HEK293 (cell line): ENCODE measurements at regions not wholly inside any gene's neighbourhood (a gene's known extent, or its start where the extent isn't known, plus 50 kb on each side); places are given as distances from the start of the nearest gene placed in this dataset.

Source experiments
- CTCF ChIA-PET: fragments of 350-600 bp; formaldehyde crosslinking; extraction: SDS; loops from one replicate; lab custom pipeline; 2021; ENCODE audit warnings: antibody characterized with exemption; lab: Yijun Ruan, JAX
- POLR2A ChIA-PET: fragments of 300-600 bp; formaldehyde crosslinking; extraction: SDS; loops from one replicate; lab custom pipeline; 2020; ENCODE audit warnings: antibody characterized with exemption, inconsistent platforms; lab: Yijun Ruan, JAX
- H3K27ac ChIP-seq: fragments of 200-500 bp; sonication (Bioruptor generic); 2 replicates; pipeline ENCODE4 v1.5.1; 2014; ENCODE audit warnings: low read depth, low read length, control low read depth, inconsistent platforms; ENCODE audit errors: extremely low read depth
- H3K36me3 ChIP-seq, 2 experiments: fragments of 200-500 bp in 1 of 2; sonication (Bioruptor generic) in 1 of 2; 1 replicate in 1 of 2; 2 replicates in 1 of 2; pipeline ENCODE4 v1.5.1; 2014 to 2017; ENCODE audit warnings: inconsistent platforms in 2 of 2, low read length in 2 of 2; ENCODE audit not compliant: control insufficient read depth in 2 of 2, insufficient read depth in 1 of 2
- H3K4me1 ChIP-seq: fragments of 200-500 bp; sonication (Bioruptor generic); 2 replicates; pipeline ENCODE4 v1.5.1; 2014; ENCODE audit warnings: mild to moderate bottlenecking, low read length, inconsistent platforms; ENCODE audit not compliant: control insufficient read depth, insufficient read depth
- H3K4me3 ChIP-seq: 2 replicates; pipeline ENCODE4 v1.5.1; 2011; ENCODE audit warnings: low read depth, mild to moderate bottlenecking, control low read depth, low read length, moderate library complexity
- H3K9me3 ChIP-seq: fragments of 200-500 bp; sonication (Bioruptor generic); 2 replicates; pipeline ENCODE4 v1.5.1; 2014; ENCODE audit warnings: low read depth, low read length, inconsistent platforms; ENCODE audit not compliant: control insufficient read depth, insufficient read depth
- GLI2 ChIP-seq: fragments of 450-650 bp; formaldehyde crosslinking; IDR thresholded peaks from 2 replicates; pipeline ENCODE4; 2017; ENCODE audit warnings: missing biosample characterization, missing genetic modification characterization, low read depth, borderline replicate concordance
- GLIS1 ChIP-seq: fragments of 450-650 bp; formaldehyde crosslinking; IDR thresholded peaks from 2 replicates; pipeline ENCODE4 v1.5.1; 2016; ENCODE audit warnings: missing biosample characterization, missing genetic modification characterization
- GLIS2 ChIP-seq: fragments of 450-650 bp; formaldehyde crosslinking; IDR thresholded peaks from 2 replicates; pipeline ENCODE4 v1.5.1; 2016; ENCODE audit warnings: missing biosample characterization, missing genetic modification characterization
- KLF8 ChIP-seq: fragments of 450-650 bp; formaldehyde crosslinking; IDR thresholded peaks from 2 replicates; pipeline ENCODE4 v1.5.1; 2016; ENCODE audit warnings: missing biosample characterization, missing genetic modification characterization
- PRDM10 ChIP-seq: fragments of 450-650 bp; formaldehyde crosslinking; IDR thresholded peaks from 2 replicates; pipeline ENCODE4 v1.5.1; 2016; ENCODE audit warnings: missing biosample characterization, missing genetic modification characterization
- PRDM2 ChIP-seq: fragments of 450-650 bp; formaldehyde crosslinking; IDR thresholded peaks from 2 replicates; pipeline ENCODE4 v1.5.1; 2016; ENCODE audit warnings: missing biosample characterization, missing genetic modification characterization, borderline replicate concordance
- SP7 ChIP-seq: fragments of 450-650 bp; formaldehyde crosslinking; IDR thresholded peaks from 2 replicates; pipeline ENCODE4 v1.5.1; 2016; ENCODE audit warnings: missing biosample characterization, missing genetic modification characterization
- ZBTB6 ChIP-seq: fragments of 450-650 bp; formaldehyde crosslinking; IDR thresholded peaks from 2 replicates; pipeline ENCODE4 v1.5.1; 2017; ENCODE audit warnings: missing biosample characterization, missing genetic modification characterization
- ZNF132 ChIP-seq: fragments of 450-650 bp; formaldehyde crosslinking; IDR thresholded peaks from 2 replicates; pipeline ENCODE4 v1.5.1; 2017; ENCODE audit warnings: missing biosample characterization, missing genetic modification characterization, borderline replicate concordance
- ZNF221 ChIP-seq: fragments of 450-650 bp; formaldehyde crosslinking; IDR thresholded peaks from 2 replicates; pipeline ENCODE4 v1.5.1; 2017; ENCODE audit warnings: missing biosample characterization, missing genetic modification characterization, borderline replicate concordance
- ZNF24 ChIP-seq: fragments of 450-650 bp; formaldehyde crosslinking; IDR thresholded peaks from 2 replicates; pipeline ENCODE4 v1.5.1; 2016; ENCODE audit warnings: missing biosample characterization, missing genetic modification characterization
- ZNF513 ChIP-seq: fragments of 450-650 bp; IDR thresholded peaks from 2 replicates; pipeline ENCODE4 v1.5.1; 2018; ENCODE audit warnings: missing biosample characterization, missing genetic modification characterization
- ZNF518A ChIP-seq: fragments of 450-650 bp; formaldehyde crosslinking; conservative IDR thresholded peaks from 2 replicates; pipeline ENCODE4 v1.5.1; 2016; ENCODE audit warnings: low read depth, missing biosample characterization, missing genetic modification characterization

GRCh38 chr14:59081720-59082119 is 106.7 kb upstream of the DAAM1 start (continued):
- TF ChIP-seq PRDM2 (tag by site-specific recombination) (no peak), ZNF221 (tag by site-specific recombination) (no peak), PRDM10 (tag by site-specific recombination) (no peak)

GRCh38 chr14:59085207-59085739 is 103.2 kb upstream of the DAAM1 start:
- CTCF ChIA-PET: no interaction called here
- no peaks in the 10 kb centered on the region for H3K9me3 ChIP-seq
- POLR2A ChIA-PET: no interaction called here
- H3K4me1 ChIP-seq: no peaks in the 10 kb centered on the region
- no peaks in the 10 kb centered on the region for H3K36me3 ChIP-seq
- no peak overlapping the region for H3K27ac ChIP-seq
- TF ChIP-seq GLI2 (tag by site-specific recombination) (no peak), ZBTB6 (tag by site-specific recombination) (no peak), ZNF513 (tag by site-specific recombination) (no peak)
- TF ChIP-seq, all 188 proteins: peak for 0
- H3K4me3 ChIP-seq: no peak overlapping the region

GRCh38 chr14:59086241-59086882 is 102.1 kb upstream of the DAAM1 start:
- Histone ChIP-seq H3K4me1 (no peaks in the 10 kb centered on the region), H3K9me3 (no peaks in the 10 kb centered on the region), H3K27ac (no peak overlapping the region), H3K36me3 (no peaks in the 10 kb centered on the region), H3K4me3 (no peak overlapping the region)
- ChIA-PET POLR2A (no interaction called here), CTCF (interaction anchor here (0.6 kb wide), 1 partner anchor 1028 kb away, joined by 3 read pairs; no protein-coding TSS in a partner anchor)
- no peak for TF ChIP-seq SP7 (tag by site-specific recombination)
- no peak for TF ChIP-seq ZNF518A (tag by site-specific recombination)
- no peak for TF ChIP-seq ZNF132 (tag by site-specific recombination)
- peak; percentile 85 for TF ChIP-seq GLIS1
- TF ChIP-seq KLF8 (tag by site-specific recombination): no peak
- TF ChIP-seq ZNF24 (tag by site-specific recombination): no peak
- no peak for TF ChIP-seq GLIS2 (tag by site-specific recombination)
